COLO668 (cell line): ENCODE measurements at regions not wholly inside any gene's neighbourhood (a gene's known extent, or its start where the extent isn't known, plus 50 kb on each side); places are given as distances from the start of the nearest gene placed in this dataset.

ENCODE experiments used
- DNase-seq: peaks from one replicate; lab custom pipeline; 2025; ENCODE audit not compliant: unreplicated experiment; lab: John Stamatoyannopoulos, UW

- DNase-seq, result no peak
Observed at GRCh38 chr19:28889941-28890670, 322.8 kb downstream of the UQCRFS1 start.

DNA sequence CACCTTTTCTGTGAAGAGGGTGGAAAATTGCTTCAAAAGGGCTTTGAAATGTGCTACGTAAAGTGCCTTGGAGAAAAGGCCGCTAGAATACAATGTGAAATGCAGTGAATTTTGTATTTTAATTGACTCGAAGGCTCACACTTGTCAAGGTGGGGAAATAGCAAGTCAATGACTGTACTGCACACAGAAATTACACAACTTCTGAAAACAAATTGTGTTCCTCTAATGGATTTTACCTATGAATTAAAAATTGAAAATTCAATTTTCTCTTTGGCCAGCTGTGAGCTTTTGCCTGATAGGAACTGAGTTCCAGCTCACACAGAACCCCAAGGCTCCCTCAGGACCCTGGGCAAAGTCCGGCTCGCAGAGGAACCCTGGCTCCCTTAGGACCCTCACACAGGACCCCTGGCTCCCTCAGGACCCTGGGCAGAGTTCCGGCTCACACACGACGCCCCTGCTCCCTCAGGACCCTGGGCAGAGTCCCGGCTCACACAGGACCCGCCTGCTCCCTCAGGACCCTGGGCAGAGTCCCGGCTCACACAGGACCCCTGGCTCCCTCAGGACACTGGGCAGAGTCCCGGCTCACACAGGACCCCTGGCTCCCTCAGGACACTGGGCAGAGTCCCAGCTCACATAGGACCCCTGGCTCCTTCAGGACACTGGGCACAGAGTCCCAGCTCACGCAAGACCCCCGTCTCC lies 324.9 kb downstream of the UQCRFS1 start:
- no peak for DNase-seq

GRCh38 chr19:28886708-28887107 lies 326.2 kb downstream of the UQCRFS1 start:
- DNase-seq, result no peak

DNA sequence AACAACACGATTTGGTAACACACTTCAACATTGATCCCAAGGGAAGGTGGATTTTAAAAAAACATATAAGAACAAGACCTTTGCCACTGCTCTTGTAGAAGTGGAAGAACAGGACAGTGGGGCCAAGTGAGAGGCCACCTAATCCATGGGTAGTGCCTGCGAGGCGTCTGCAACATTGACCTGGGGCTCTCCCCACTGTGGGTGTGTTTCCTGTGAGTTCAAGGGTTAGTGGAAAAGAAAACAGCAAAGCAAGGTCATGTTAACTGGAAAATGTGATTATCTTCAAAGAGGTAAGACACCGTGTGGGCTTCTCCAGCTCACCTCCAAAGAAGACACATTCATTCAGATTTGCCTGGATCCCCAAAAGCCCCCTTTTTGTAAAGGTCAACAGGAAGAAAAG lies 327.0 kb downstream of the UQCRFS1 start:
- no peak for DNase-seq

GRCh38 chr19:28884786-28885476 lies 328.0 kb downstream of the UQCRFS1 start:
- no peak for DNase-seq

GRCh38 chr19:28883241-28883693 lies 329.7 kb downstream of the UQCRFS1 start:
- no peak for DNase-seq

- no peak for DNase-seq
Observed at GRCh38 chr19:28882818-28883217, 330.1 kb downstream of the UQCRFS1 start.

DNA sequence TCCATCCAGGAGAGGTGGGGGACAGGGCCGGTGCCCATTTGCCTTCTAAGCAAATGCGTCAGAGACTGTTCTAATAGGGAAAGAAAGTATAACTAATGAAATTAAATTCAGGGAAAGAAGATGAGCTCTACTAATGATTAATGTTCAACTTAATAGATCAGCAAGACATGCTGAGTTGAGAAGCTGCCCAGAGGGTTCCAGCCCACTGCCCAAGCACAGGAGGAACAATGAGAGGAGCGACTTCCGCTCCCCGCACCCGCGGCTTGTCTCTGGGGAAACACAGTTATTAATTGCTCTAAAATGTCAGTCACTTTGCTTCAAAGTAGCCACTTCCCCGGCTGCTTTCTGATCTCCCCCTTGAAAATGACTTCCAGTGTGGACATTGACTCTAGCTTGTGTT lies 331.3 kb downstream of the UQCRFS1 start:
- DNase-seq, result no peak

DNA sequence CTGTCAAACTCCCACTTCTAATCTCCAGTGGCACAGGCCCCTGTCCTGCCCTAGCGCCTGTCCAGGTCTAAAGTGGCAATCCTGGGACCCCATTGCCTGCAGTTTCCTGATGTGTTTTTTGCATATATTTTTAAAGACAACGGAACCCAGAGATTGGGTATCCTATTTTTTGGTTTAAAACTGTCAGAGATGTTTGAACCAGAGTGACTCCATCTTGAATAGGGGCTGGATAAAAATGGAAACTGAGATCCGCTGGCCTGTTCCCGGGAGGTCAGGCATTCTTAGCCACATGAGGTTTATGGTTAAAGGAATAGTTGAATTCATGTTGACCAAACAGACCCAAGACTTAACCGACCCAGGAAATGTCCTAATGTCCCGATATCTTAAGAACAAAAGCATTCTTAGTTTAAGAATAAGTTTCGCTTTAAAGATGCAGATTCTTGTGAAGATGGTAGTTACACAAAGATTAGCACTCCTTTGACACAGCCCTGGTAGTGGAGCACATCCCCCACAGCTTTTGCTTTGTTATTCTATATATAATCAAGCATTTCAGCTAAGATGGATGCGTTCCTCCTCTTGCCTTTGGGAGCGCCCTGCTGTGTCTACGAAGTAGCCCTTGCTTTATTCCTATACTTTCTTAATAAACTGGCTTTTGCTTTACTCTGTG lies 332.1 kb downstream of the UQCRFS1 start:
- DNase-seq, result no peak

GRCh38 chr19:28878862-28879566 lies 333.9 kb downstream of the UQCRFS1 start:
- peak; percentile 70 for DNase-seq

DNA sequence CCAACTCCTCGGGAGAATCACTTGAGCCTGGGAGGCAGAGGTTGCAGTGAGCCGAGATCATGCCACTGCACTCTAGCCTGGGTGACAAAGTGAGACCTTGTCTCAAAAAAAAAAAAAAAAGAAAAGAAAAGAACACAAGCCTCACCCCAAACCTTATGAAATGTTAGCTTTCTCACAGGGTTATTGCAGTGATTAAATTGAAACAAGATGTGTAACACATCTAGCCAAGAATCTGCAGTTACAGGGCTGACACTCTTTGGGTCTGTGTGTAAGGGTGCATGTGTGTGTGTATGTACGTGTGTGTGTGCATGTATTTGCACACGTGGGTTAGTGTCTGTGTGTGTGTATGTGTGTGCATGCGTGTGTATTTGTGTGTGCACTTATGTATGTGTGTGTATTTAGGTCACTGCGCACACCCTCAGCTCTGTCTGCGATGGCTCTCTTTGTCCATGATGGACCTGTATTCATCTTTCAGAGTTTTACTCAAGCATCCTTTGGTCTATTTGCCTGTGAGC lies 336.3 kb downstream of the UQCRFS1 start:
- no peak for DNase-seq

GRCh38 chr19:28874742-28875141 lies 338.2 kb downstream of the UQCRFS1 start:
- DNase-seq, result no peak

GRCh38 chr19:28873301-28873700 lies 339.6 kb downstream of the UQCRFS1 start:
- DNase-seq, result no peak

DNA sequence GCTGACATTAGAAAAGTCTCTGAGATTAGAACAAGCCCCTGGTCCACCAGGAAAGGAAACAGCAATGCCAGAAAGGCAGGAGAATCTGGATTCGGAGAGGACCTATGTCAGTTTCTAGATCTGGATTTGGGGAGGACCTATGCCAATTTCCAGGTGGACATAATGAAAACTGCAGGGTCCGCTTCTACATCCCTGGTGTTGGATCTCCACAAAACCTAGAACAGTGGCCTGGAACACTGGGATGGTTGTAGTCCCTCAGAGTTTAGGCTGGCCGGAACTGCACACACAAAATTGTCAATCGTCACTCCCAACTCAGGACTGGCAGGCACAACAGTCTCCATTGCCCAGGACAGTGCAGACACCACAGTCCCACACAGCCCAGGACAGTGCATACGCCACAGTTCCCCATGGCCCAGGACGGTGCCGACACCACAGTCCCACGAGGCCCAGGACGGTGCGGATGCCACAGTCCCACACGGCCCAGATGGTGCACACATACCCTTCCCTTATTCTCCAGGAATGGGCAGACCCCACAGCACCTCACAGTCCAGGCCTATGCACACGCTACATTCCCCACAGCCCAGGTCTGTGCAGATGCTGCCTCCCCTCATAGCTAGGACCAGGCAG lies 341.7 kb downstream of the UQCRFS1 start:
- no peak for DNase-seq

- DNase-seq, result no peak
Observed at GRCh38 chr19:28869459-28869858, 343.5 kb downstream of the UQCRFS1 start.

DNA sequence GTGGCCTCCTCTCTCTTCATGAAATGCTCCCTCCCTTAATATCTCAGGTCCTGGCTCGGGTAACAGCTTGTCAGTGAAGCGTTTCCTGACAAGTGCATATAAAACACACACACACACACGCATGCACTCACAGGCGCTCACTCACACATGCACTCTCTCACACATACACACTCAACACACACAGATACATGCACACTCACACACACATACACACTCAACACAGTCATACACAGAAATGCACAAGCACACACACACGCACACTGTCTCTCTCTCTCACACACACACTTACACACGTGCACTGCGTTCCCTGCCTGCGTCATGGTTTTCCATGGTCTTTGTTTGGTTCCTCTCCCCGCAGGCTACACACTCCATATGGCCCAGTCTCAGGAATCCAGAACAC lies 344.1 kb downstream of the UQCRFS1 start:
- DNase-seq, result no peak

DNA sequence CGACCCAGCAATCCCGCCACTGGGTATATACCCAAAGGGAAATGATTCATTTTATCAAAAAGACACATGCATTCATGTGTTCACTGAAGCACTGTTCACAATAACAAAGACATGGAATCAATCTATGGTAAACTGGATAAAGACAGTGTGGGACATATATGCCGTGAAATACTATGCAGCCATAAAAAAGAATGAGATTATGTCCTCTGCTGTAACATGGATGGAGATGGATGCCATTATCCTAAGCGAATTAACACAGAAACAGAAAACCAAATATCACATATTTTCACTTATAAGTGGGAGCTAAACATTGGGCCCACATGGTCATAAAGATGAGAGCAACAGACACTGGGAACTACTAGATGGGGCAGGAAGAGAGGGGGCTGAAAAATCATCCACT lies 345.0 kb downstream of the UQCRFS1 start:
- no peak for DNase-seq

- no peak for DNase-seq
Observed at GRCh38 chr19:28864577-28865042, 348.3 kb downstream of the UQCRFS1 start.

DNA sequence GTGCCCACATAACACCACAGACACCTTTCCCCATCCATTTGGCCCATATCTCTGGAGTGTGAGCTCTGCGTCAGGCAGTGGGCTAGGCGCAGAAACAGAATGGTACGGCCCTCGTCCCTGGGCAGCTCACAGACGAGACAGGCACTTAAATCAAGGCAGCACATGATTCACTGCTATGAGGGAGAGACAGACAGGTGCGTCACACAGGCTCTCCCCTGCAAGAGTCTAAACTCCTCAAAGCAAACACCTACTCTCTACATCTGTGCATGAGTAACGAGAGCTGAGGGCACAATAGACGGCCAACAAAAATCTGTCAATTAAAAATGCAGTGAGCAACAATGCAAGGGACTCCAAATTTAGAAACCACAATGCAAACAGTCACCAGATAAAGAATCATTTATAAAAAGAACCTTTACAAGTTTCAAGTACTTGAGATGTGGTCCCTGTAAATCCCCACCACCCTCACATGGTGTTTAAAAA lies 348.9 kb downstream of the UQCRFS1 start:
- no peak for DNase-seq

DNA sequence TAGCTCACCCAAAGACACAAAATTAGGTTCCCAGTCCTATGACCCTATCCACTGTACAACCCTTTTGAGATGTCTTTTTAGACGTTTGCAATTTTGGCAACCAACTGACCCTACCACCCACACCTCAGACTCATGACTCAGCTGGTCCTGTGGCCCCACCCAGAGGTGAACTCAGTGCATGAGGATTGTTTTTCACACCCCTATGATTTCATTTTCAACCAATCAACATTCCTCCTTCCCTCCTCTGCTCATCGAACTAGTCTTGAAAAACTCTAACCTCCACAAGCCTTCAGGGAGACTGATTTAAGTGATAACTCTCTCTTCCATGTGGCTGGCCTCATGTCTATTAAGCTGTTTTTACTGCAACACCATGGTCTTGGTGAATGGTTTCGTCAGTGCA lies 350.7 kb downstream of the UQCRFS1 start:
- no peak for DNase-seq
